ENCODE measurements at regions not wholly inside any gene's neighbourhood (a gene's known extent, or its start where the extent isn't known, plus 50 kb on each side); places are given as distances from the start of the nearest gene placed in this dataset.

DNA sequence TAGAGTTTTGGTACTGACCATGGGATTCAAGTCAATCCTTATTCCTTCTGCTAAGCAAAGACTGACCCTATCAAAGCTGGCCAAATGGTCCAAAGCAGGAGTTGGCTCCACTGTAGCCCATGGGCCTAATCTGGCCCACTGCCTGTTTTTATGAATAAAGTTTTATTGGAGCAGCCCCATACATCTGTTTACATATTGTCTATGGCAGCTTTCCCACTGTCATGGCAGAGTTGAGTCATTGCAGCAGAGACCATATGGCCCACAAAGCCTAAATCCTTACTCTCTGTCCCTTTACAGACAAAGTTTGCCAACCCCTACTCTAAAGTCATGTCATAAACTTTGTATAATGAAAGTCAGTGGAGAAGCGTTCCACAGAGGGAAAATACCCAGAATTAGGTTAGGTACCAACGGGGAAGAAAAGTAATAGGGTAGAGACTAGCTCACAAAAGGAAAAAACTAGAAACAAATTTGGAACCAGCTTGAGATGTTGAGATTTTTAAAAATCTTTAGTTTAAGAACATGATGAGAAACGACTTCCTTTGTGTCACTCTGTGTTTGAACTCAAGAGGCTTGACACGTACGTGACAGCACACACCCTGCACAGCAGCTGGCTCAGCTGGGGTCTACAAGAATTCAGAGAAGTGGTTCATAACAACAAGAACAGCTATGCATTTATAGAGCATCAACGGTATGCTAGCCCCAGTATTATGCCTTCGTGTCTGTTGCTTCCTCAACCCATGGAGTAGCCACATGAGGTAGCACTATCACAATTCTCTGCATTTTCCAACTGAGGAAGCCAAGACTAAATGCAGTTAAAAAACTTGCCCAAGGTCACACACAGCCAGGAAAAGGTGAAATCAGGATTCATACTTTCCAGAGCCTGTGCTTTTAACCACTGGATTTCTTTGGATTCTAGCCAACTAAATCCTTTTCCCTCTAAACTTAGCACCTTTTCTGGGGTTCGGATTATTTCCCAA, 198.9 kb upstream of the WWC1 start:
- TF ChIP-seq EZH2phosphoT487 (IDR thresholded peaks at IDR 0.05; ENCODE audit: low read depth, severe bottlenecking, unreplicated experiment) (no peak), EZH2 (IDR thresholded peaks at IDR 0.05; ENCODE audit: borderline replicate concordance) (no peak)
- TF ChIP-seq, protein P1, sequence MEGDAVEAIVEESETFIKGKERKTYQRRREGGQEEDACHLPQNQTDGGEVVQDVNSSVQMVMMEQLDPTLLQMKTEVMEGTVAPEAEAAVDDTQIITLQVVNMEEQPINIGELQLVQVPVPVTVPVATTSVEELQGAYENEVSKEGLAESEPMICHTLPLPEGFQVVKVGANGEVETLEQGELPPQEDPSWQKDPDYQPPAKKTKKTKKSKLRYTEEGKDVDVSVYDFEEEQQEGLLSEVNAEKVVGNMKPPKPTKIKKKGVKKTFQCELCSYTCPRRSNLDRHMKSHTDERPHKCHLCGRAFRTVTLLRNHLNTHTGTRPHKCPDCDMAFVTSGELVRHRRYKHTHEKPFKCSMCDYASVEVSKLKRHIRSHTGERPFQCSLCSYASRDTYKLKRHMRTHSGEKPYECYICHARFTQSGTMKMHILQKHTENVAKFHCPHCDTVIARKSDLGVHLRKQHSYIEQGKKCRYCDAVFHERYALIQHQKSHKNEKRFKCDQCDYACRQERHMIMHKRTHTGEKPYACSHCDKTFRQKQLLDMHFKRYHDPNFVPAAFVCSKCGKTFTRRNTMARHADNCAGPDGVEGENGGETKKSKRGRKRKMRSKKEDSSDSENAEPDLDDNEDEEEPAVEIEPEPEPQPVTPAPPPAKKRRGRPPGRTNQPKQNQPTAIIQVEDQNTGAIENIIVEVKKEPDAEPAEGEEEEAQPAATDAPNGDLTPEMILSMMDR (IDR thresholded peaks at IDR 0.05; ENCODE audit: poor library complexity): no peak
- H3K27me3 ChIP-seq: no peaks in the 10 kb centered on the region

GRCh38 chr5:168093200-168093910, 198.1 kb upstream of the WWC1 start:
- Histone ChIP-seq H3K79me2 (no peaks in the 10 kb centered on the region), H3K9me3 (ENCODE audit: low read depth) (no peaks in the 10 kb centered on the region), H3K9me2 (replicated peaks; ENCODE audit: insufficient read depth) (no peaks in the 10 kb centered on the region), H3K27ac (no peak overlapping the region), H2AFZ (no peak overlapping the region), H3K4me1 (ENCODE audit: insufficient read depth) (peaks cover 9% of the 10 kb centered on the region), H3K27me3 (no peaks in the 10 kb centered on the region), H3K4me3 (no peak overlapping the region), H3K4me2 (no peak overlapping the region), H3K36me3 (replicated peaks; ENCODE audit: insufficient read depth, low read depth) (no peaks in the 10 kb centered on the region), H4K20me1 (ENCODE audit: insufficient read depth, poor library complexity, severe bottlenecking) (no peaks in the 10 kb centered on the region)
- WGBS (ENCODE audit: low lambda C conversion rate, missing lambda C conversion rate): 57% methylated on average over 5 of the region's 5 CpGs
- TF ChIP-seq, protein P1 (IDR thresholded peaks at IDR 0.05; ENCODE audit: poor library complexity): no peak
- TF ChIP-seq EZH2 (IDR thresholded peaks at IDR 0.05; ENCODE audit: borderline replicate concordance) (no peak), EZH2phosphoT487 (IDR thresholded peaks at IDR 0.05; ENCODE audit: low read depth, severe bottlenecking, unreplicated experiment) (no peak)
- DNase-seq (ENCODE audit: low spot score): no peak

More for the DNA sequence above, 198.9 kb upstream of the WWC1 start:
- no peak overlapping the region for H3K4me3 ChIP-seq
- no peak overlapping the region for H3K4me2 ChIP-seq
- peaks cover 10% of the 10 kb centered on the region for H3K4me1 ChIP-seq (ENCODE audit: insufficient read depth)
- H3K36me3 ChIP-seq (replicated peaks; ENCODE audit: insufficient read depth, low read depth): no peaks in the 10 kb centered on the region
- H2AFZ ChIP-seq: no peak overlapping the region
- H3K79me2 ChIP-seq: no peaks in the 10 kb centered on the region
- DNase-seq (ENCODE audit: low spot score): no peak
- no peaks in the 10 kb centered on the region for H3K9me3 ChIP-seq (ENCODE audit: low read depth)
- no peak overlapping the region for H3K27ac ChIP-seq
- 88% methylated on average over 8 of the region's 8 CpGs for WGBS (ENCODE audit: low lambda C conversion rate, missing lambda C conversion rate)
- H4K20me1 ChIP-seq (ENCODE audit: insufficient read depth, poor library complexity, severe bottlenecking): no peaks in the 10 kb centered on the region
- H3K9me2 ChIP-seq (replicated peaks; ENCODE audit: insufficient read depth): no peaks in the 10 kb centered on the region

DNA sequence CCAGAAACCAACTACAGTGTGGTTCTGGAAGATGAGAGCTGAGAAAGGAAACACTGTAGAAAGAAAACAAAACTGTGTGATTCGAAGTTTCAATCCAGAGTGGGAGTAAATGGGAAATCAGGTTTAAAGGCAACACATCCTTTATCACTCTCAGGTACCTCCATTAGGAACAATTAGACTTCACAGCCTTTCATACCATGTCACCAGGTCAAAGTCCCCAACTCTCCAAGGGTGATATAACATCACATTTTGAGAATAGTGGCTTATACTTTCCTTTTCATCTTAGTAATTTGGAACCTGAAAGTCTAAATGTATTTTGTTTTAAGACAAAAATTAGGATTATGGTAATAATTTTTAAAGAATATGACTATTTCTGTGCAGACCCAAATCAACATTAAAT, 194.9 kb upstream of the WWC1 start:
- no peak for DNase-seq (ENCODE audit: low spot score)
- Histone ChIP-seq H3K4me1 (ENCODE audit: insufficient read depth) (no peaks in the 10 kb centered on the region), H3K36me3 (replicated peaks; ENCODE audit: insufficient read depth, low read depth) (no peaks in the 10 kb centered on the region), H3K9me3 (ENCODE audit: low read depth) (no peaks in the 10 kb centered on the region), H3K4me2 (no peak overlapping the region), H3K4me3 (no peak overlapping the region), H2AFZ (no peak overlapping the region), H4K20me1 (ENCODE audit: insufficient read depth, poor library complexity, severe bottlenecking) (no peaks in the 10 kb centered on the region), H3K9me2 (replicated peaks; ENCODE audit: insufficient read depth) (no peaks in the 10 kb centered on the region), H3K79me2 (no peaks in the 10 kb centered on the region), H3K27ac (no peak overlapping the region), H3K27me3 (no peaks in the 10 kb centered on the region)
- WGBS (ENCODE audit: low lambda C conversion rate, missing lambda C conversion rate): 76% methylated on average over 1 of the region's 1 CpG
- no peak for TF ChIP-seq EZH2phosphoT487 (IDR thresholded peaks at IDR 0.05; ENCODE audit: low read depth, severe bottlenecking, unreplicated experiment)
- no peak for TF ChIP-seq EZH2 (IDR thresholded peaks at IDR 0.05; ENCODE audit: borderline replicate concordance)
- TF ChIP-seq, protein P1 (IDR thresholded peaks at IDR 0.05; ENCODE audit: poor library complexity): no peak

All from hepatocyte (in vitro differentiated cells).